ENCODE measurements at regions not wholly inside any gene's neighbourhood (a gene's known extent, or its start where the extent isn't known, plus 50 kb on each side); places are given as distances from the start of the nearest gene placed in this dataset.

GRCh38 chr15:47876986-47877385, 159.7 kb downstream of the SEMA6D start:
- no peak for DNase-seq (ENCODE audit: low read depth)
- H3K4me3 ChIP-seq (ENCODE audit: low read depth, low read length) = no peak overlapping the region
- no peak for TF ChIP-seq CTCF (IDR thresholded peaks at IDR 0.05; ENCODE audit: insufficient read depth, low read depth, low read length, missing control alignments)

GRCh38 chr15:47877836-47878235, 160.5 kb downstream of the SEMA6D start:
- no peak overlapping the region for H3K4me3 ChIP-seq (ENCODE audit: low read depth, low read length)
- no peak for TF ChIP-seq CTCF (IDR thresholded peaks at IDR 0.05; ENCODE audit: insufficient read depth, low read depth, low read length, missing control alignments)
- no peak for DNase-seq (ENCODE audit: low read depth)

- no peak overlapping the region for H3K4me3 ChIP-seq (ENCODE audit: low read depth, low read length)
- no peak for DNase-seq (ENCODE audit: low read depth)
- TF ChIP-seq CTCF (IDR thresholded peaks at IDR 0.05; ENCODE audit: insufficient read depth, low read depth, low read length, missing control alignments) = no peak
These were observed 168.6 kb downstream of the SEMA6D start for GRCh38 chr15:47885920-47886319.

- no peak for DNase-seq (ENCODE audit: low read depth)
- no peak overlapping the region for H3K4me3 ChIP-seq (ENCODE audit: low read depth, low read length)
- TF ChIP-seq CTCF (IDR thresholded peaks at IDR 0.05; ENCODE audit: insufficient read depth, low read depth, low read length, missing control alignments) = no peak
These were observed 170.0 kb downstream of the SEMA6D start for GRCh38 chr15:47887241-47887800.

GRCh38 chr15:47888385-47889100, 171.2 kb downstream of the SEMA6D start:
- no peak for DNase-seq (ENCODE audit: low read depth)
- H3K4me3 ChIP-seq (ENCODE audit: low read depth, low read length) = no peak overlapping the region
- no peak for TF ChIP-seq CTCF (IDR thresholded peaks at IDR 0.05; ENCODE audit: insufficient read depth, low read depth, low read length, missing control alignments)

GRCh38 chr15:47890397-47891150, 173.3 kb downstream of the SEMA6D start:
- TF ChIP-seq CTCF (IDR thresholded peaks at IDR 0.05; ENCODE audit: insufficient read depth, low read depth, low read length, missing control alignments) = no peak
- DNase-seq (ENCODE audit: low read depth) = no peak
- no peak overlapping the region for H3K4me3 ChIP-seq (ENCODE audit: low read depth, low read length)
